Left ventricle myocardium inferior (tissue), 1 donor: ENCODE measurements at regions not wholly inside any gene's neighbourhood (a gene's known extent, or its start where the extent isn't known, plus 50 kb on each side); places are given as distances from the start of the nearest gene placed in this dataset.

Experiments
- DNase-seq: peaks from one replicate; pipeline ENCODE4 v3.0.0-alpha.2; 2020
- H3K27ac ChIP-seq: fragments of 200-600 bp; replicated peaks from 2 replicates; pipeline ENCODE4 v1.8.0; 2021
- H3K27me3 ChIP-seq: fragments of 200-600 bp; 2 replicates; pipeline ENCODE4 v1.8.0; 2021; ENCODE audit warnings: low read depth
- H3K36me3 ChIP-seq: fragments of 200-600 bp; 2 replicates; pipeline ENCODE4 v1.8.0; 2021
- H3K4me1 ChIP-seq: fragments of 200-600 bp; 2 replicates; pipeline ENCODE4 v1.8.0; 2021
- H3K4me3 ChIP-seq: fragments of 200-600 bp; 2 replicates; pipeline ENCODE4 v1.8.0; 2021; ENCODE audit warnings: mild to moderate bottlenecking, moderate library complexity
- H3K9me3 ChIP-seq: fragments of 200-600 bp; replicated peaks from 2 replicates; pipeline ENCODE4 v1.8.0; 2021
- CTCF ChIP-seq: fragments of 200-600 bp; IDR thresholded peaks from 2 replicates; pipeline ENCODE4 v1.8.0; 2021; ENCODE audit warnings: antibody characterized with exemption, mild to moderate bottlenecking, borderline replicate concordance
- intact Hi-C: fragments of 100-400 bp; cut with micrococcal nuclease; formaldehyde crosslinking; loops from one replicate; pipeline ENCODE4 v1.11.0; 2022
- donor health status: DM: no; HTN: yes; CAD: no; lungs with severe emphysema.

- intact Hi-C loops = no loop called here
- Histone ChIP-seq H3K4me3 (no peak overlapping the region), H3K4me1 (no peaks in the 10 kb centered on the region), H3K36me3 (no peaks in the 10 kb centered on the region), H3K27ac (no peak overlapping the region), H3K9me3 (no peaks in the 10 kb centered on the region), H3K27me3 (no peaks in the 10 kb centered on the region)
- TF ChIP-seq CTCF = no peak
- no peak for DNase-seq
Observed at GRCh38 chr14:85459361-85460000, 70.5 kb upstream of the FLRT2 start.

- intact Hi-C loops = no loop called here
- TF ChIP-seq CTCF = no peak
- Histone ChIP-seq H3K36me3 (no peaks in the 10 kb centered on the region), H3K4me1 (no peaks in the 10 kb centered on the region), H3K27me3 (no peaks in the 10 kb centered on the region), H3K9me3 (no peaks in the 10 kb centered on the region), H3K27ac (no peak overlapping the region), H3K4me3 (no peak overlapping the region)
- DNase-seq = no peak
Observed at GRCh38 chr14:85461432-85462133, 68.4 kb upstream of the FLRT2 start.

GRCh38 chr14:85463512-85463911 lies 66.4 kb upstream of the FLRT2 start:
- DNase-seq = no peak
- no peaks in the 10 kb centered on the region for H3K36me3 ChIP-seq
- no peaks in the 10 kb centered on the region for H3K27me3 ChIP-seq
- H3K9me3 ChIP-seq = no peaks in the 10 kb centered on the region
- H3K4me1 ChIP-seq = no peaks in the 10 kb centered on the region
- no peak overlapping the region for H3K4me3 ChIP-seq
- intact Hi-C loops = no loop called here
- H3K27ac ChIP-seq = no peak overlapping the region
- no peak for TF ChIP-seq CTCF

GRCh38 chr14:85464135-85464895 lies 65.6 kb upstream of the FLRT2 start:
- Histone ChIP-seq H3K4me1 (no peaks in the 10 kb centered on the region), H3K9me3 (no peaks in the 10 kb centered on the region), H3K4me3 (no peak overlapping the region), H3K36me3 (no peaks in the 10 kb centered on the region), H3K27me3 (no peaks in the 10 kb centered on the region), H3K27ac (no peak overlapping the region)
- intact Hi-C loops = no loop called here
- no peak for DNase-seq
- no peak for TF ChIP-seq CTCF

GRCh38 chr14:85466678-85467077 lies 63.3 kb upstream of the FLRT2 start:
- no peaks in the 10 kb centered on the region for H3K27me3 ChIP-seq
- no peak overlapping the region for H3K27ac ChIP-seq
- intact Hi-C loops = no loop called here
- no peak for DNase-seq
- H3K9me3 ChIP-seq = no peaks in the 10 kb centered on the region
- H3K4me1 ChIP-seq = no peaks in the 10 kb centered on the region
- TF ChIP-seq CTCF = no peak
- no peak overlapping the region for H3K4me3 ChIP-seq
- H3K36me3 ChIP-seq = no peaks in the 10 kb centered on the region
